Thyroid gland (tissue), 4 donors: ENCODE measurements at regions not wholly inside any gene's neighbourhood (a gene's known extent, or its start where the extent isn't known, plus 50 kb on each side); places are given as distances from the start of the nearest gene placed in this dataset.

Experiments used
- POLR2A ChIP-seq, 2 donors: fragments of 450-650 bp; IDR thresholded peaks; one replicate each; pipeline ENCODE4 v1.6.1; 2017; ENCODE audit warnings: antibody characterized with exemption in 2 of 2, mild to moderate bottlenecking in 2 of 2, moderate library complexity in 1 of 2
- TF ChIP-seq, protein P1 (sequence below), 6 experiments: fragments of 200-600 bp in 3 of 6; fragments of 450-650 bp in 3 of 6; sonication (generic) in 3 of 6; IDR thresholded peaks; one replicate each; pipeline ENCODE4 v1.5.1; 2016 to 2019; ENCODE audit warnings: antibody characterized with exemption in 6 of 6, mild to moderate bottlenecking in 2 of 6, inconsistent platforms in 1 of 6, moderate library complexity in 1 of 6

DNA sequence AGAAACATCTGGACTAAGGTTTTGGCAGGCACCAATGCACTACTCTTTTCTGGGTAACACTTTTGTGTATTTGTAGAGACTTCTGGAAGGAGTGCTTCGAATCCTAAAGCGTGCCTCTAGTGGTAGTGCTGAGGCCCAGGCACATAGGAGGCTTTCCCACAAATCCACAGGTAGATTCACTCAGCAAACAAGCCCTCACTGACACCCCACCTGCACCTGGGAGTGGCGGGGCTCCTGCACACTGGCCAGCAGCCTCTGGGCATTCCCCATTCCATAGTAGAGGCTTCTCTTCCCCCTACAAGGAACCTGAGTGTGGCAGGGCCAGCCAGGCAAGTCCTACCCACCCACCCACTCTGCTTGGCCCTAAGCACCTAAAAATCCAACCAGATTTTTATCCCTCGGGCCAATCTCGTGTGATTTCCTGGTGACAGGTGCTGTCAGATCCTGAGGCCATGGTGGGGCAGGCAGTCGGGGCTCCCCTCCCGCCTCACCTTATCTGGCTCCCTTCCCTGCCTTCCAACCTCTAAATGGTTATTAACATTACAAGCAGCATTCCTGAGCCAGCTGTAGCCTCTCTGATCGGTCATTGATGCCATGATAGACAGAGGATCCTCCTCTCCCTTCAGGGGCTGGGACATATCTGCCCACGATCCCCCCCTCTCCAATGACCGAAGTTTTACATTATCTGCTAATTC is 82.4 kb downstream of the SLC2A10 start:
- TF ChIP-seq, protein P1, sequence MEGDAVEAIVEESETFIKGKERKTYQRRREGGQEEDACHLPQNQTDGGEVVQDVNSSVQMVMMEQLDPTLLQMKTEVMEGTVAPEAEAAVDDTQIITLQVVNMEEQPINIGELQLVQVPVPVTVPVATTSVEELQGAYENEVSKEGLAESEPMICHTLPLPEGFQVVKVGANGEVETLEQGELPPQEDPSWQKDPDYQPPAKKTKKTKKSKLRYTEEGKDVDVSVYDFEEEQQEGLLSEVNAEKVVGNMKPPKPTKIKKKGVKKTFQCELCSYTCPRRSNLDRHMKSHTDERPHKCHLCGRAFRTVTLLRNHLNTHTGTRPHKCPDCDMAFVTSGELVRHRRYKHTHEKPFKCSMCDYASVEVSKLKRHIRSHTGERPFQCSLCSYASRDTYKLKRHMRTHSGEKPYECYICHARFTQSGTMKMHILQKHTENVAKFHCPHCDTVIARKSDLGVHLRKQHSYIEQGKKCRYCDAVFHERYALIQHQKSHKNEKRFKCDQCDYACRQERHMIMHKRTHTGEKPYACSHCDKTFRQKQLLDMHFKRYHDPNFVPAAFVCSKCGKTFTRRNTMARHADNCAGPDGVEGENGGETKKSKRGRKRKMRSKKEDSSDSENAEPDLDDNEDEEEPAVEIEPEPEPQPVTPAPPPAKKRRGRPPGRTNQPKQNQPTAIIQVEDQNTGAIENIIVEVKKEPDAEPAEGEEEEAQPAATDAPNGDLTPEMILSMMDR (IDR thresholded peaks at IDR 0.05): no peak
- TF ChIP-seq POLR2A (IDR thresholded peaks at IDR 0.05): no peak
